PC-9 (cell line): ENCODE measurements at regions not wholly inside any gene's neighbourhood (a gene's known extent, or its start where the extent isn't known, plus 50 kb on each side); places are given as distances from the start of the nearest gene placed in this dataset.

Experiments used
- BruUV-seq: library from RNA; stranded (reverse); fragments of 400-500 nt; replicated peaks from 2 replicates; lab custom pipeline; 2021; lab: Mats Ljungman, UMichigan
- CTCF ChIA-PET: fragments of 300-600 bp; sonication (Branson Sonifier 250); formaldehyde crosslinking; loops from one replicate; lab custom pipeline; 2022; ENCODE audit warnings: antibody characterized with exemption; lab: Charles Lee
- POLR2A ChIA-PET: fragments of 300-600 bp; sonication (Branson Sonifier 250); formaldehyde crosslinking; loops from one replicate; lab custom pipeline; 2022; ENCODE audit warnings: antibody characterized with exemption; ENCODE audit not compliant: unreplicated experiment; lab: Charles Lee
- DNase-seq, 2 experiments: peaks; one replicate each; pipeline versions ENCODE4 v3.0.0 to v3.0.0-alpha.2; 2015 to 2022; ENCODE audit warnings: mixed read lengths in 1 of 2
- H2AFZ ChIP-seq: fragments of 200-600 bp; sonication (generic); 2 replicates; pipeline ENCODE4 v1.8.1; 2017; ENCODE audit warnings: antibody characterized with exemption
- H3F3A ChIP-seq: fragments of 200-600 bp; sonication (generic); 2 replicates; pipeline ENCODE4 v1.8.1; 2017; ENCODE audit warnings: antibody characterized with exemption, mild to moderate bottlenecking, low read depth; ENCODE audit not compliant: insufficient read depth
- H3K27ac ChIP-seq: fragments of 200-600 bp; sonication (generic); 2 replicates; pipeline ENCODE4 v1.6.1; 2016; ENCODE audit warnings: mixed run types
- H3K27me3 ChIP-seq: fragments of 200-600 bp; sonication (generic); 2 replicates; pipeline ENCODE4 v1.6.1; 2016; ENCODE audit warnings: low read depth, mixed run types; ENCODE audit not compliant: insufficient read depth
- H3K36me3 ChIP-seq: fragments of 200-600 bp; sonication (generic); 2 replicates; pipeline ENCODE4 v1.6.1; 2016; ENCODE audit warnings: low read depth, mixed run types
- H3K4me1 ChIP-seq: fragments of 200-600 bp; sonication (generic); replicated peaks from 2 replicates; pipeline ENCODE4 v1.6.1; 2016; ENCODE audit warnings: mixed run types; ENCODE audit not compliant: insufficient read depth
- H3K4me2 ChIP-seq: fragments of 200-600 bp; sonication (generic); 2 replicates; pipeline ENCODE4 v1.6.1; 2017; ENCODE audit warnings: mixed run types
- H3K4me3 ChIP-seq: fragments of 200-600 bp; sonication (generic); 2 replicates; pipeline ENCODE4 v1.6.1; 2016; ENCODE audit warnings: mixed run types
- H3K79me2 ChIP-seq: fragments of 200-600 bp; sonication (generic); 2 replicates; pipeline ENCODE4 v1.6.1; 2017; ENCODE audit warnings: low read depth, mixed run types
- H3K9me2 ChIP-seq: fragments of 200-600 bp; sonication (generic); 2 replicates; pipeline ENCODE4 v1.8.1; 2017; ENCODE audit warnings: mild to moderate bottlenecking; ENCODE audit not compliant: insufficient read depth
- H3K9me3 ChIP-seq: fragments of 200-600 bp; sonication (generic); 2 replicates; pipeline ENCODE4 v1.8.1; 2016; ENCODE audit warnings: low read depth; ENCODE audit not compliant: insufficient read depth
- H4K20me1 ChIP-seq: fragments of 200-600 bp; sonication (generic); 2 replicates; pipeline ENCODE4 v1.8.1; 2017; ENCODE audit not compliant: insufficient read depth
- CTCF ChIP-seq: fragments of 200-600 bp; sonication (generic); conservative IDR thresholded peaks from 2 replicates; pipeline ENCODE4 v1.6.1; 2017; ENCODE audit warnings: mixed run types, antibody characterized with exemption, mild to moderate bottlenecking, moderate library complexity
- EZH2 ChIP-seq: fragments of 200-600 bp; sonication (generic); IDR thresholded peaks from 2 replicates; pipeline ENCODE4 v1.8.0; 2017; ENCODE audit warnings: antibody characterized with exemption, low read depth
- intact Hi-C: fragments of 100-400 bp; cut with micrococcal nuclease; formaldehyde crosslinking; loops from one replicate; pipeline ENCODE4 v1.10.0; 2022; ENCODE audit not compliant: unreplicated experiment

GRCh38 chr7:41847151-41847550 is 144.3 kb upstream of the INHBA start:
- H3K4me2 ChIP-seq, result no peak overlapping the region
- peaks cover 7% of the 10 kb centered on the region; the same call in 1 of the 2 replicates for H3K27me3 ChIP-seq
- DNase-seq, result no peak
- H3K36me3 ChIP-seq, result no peaks in the 10 kb centered on the region
- H3K4me1 ChIP-seq, result no peaks in the 10 kb centered on the region
- TF ChIP-seq CTCF, result no peak
- no peak for TF ChIP-seq EZH2
- ChIA-PET CTCF (no interaction called here), POLR2A (no interaction called here)
- no peaks in the 10 kb centered on the region for H4K20me1 ChIP-seq
- H3K4me3 ChIP-seq, result no peak overlapping the region
- no peaks in the 10 kb centered on the region; the same call in 1 of the 2 replicates for H3K9me2 ChIP-seq
- no peak overlapping the region for H3K27ac ChIP-seq
- intact Hi-C loops, result no loop called here
- no peak overlapping the region for H2AFZ ChIP-seq
- H3K79me2 ChIP-seq, result no peaks in the 10 kb centered on the region
- no peaks in the 10 kb centered on the region for H3F3A ChIP-seq
- no TSS peak for BruUV-seq
- H3K9me3 ChIP-seq, result no peaks in the 10 kb centered on the region

- CTCF ChIA-PET, result no interaction called here
- Histone ChIP-seq H3K4me2 (no peak overlapping the region), H3K9me2 (no peaks in the 10 kb centered on the region; the same call in 1 of the 2 replicates), H3K36me3 (no peaks in the 10 kb centered on the region), H3K4me3 (no peak overlapping the region), H4K20me1 (no peaks in the 10 kb centered on the region), H3K79me2 (no peaks in the 10 kb centered on the region), H3K9me3 (no peaks in the 10 kb centered on the region), H2AFZ (no peak overlapping the region), H3F3A (no peaks in the 10 kb centered on the region), H3K4me1 (no peaks in the 10 kb centered on the region), H3K27ac (no peak overlapping the region), H3K27me3 (no peaks in the 10 kb centered on the region)
- POLR2A ChIA-PET, result no interaction called here
- TF ChIP-seq CTCF (no peak), EZH2 (no peak)
- no TSS peak for BruUV-seq
- no peak for DNase-seq
- intact Hi-C loops, result no loop called here
Measured at GRCh38 chr7:41842956-41843355, 140.1 kb upstream of the INHBA start.

GRCh38 chr7:41837916-41838315 is 135.0 kb upstream of the INHBA start:
- no peaks in the 10 kb centered on the region for H3K36me3 ChIP-seq
- ChIA-PET POLR2A (no interaction called here), CTCF (no interaction called here)
- H3K9me2 ChIP-seq, result no peaks in the 10 kb centered on the region; the same call in 1 of the 2 replicates
- no peaks in the 10 kb centered on the region for H3K27me3 ChIP-seq
- H3F3A ChIP-seq, result no peaks in the 10 kb centered on the region
- H4K20me1 ChIP-seq, result no peaks in the 10 kb centered on the region
- no peak overlapping the region for H3K4me2 ChIP-seq
- no peaks in the 10 kb centered on the region for H3K4me1 ChIP-seq
- no peak overlapping the region for H3K4me3 ChIP-seq
- H3K9me3 ChIP-seq, result no peaks in the 10 kb centered on the region
- no peak for TF ChIP-seq CTCF
- TF ChIP-seq EZH2, result no peak
- intact Hi-C loops, result no loop called here
- no peaks in the 10 kb centered on the region for H3K79me2 ChIP-seq
- no TSS peak for BruUV-seq
- DNase-seq, result no peak
- no peak overlapping the region for H2AFZ ChIP-seq
- H3K27ac ChIP-seq, result no peak overlapping the region
